WI38 (cell line): ENCODE measurements at regions not wholly inside any gene's neighbourhood (a gene's known extent, or its start where the extent isn't known, plus 50 kb on each side); places are given as distances from the start of the nearest gene placed in this dataset.

ENCODE experiments used
- H3K4me3 ChIP-seq: 2 replicates; pipeline ENCODE4 v1.5.1; 2011; ENCODE audit warnings: low read depth, mild to moderate bottlenecking, control low read depth, low read length
- CTCF ChIP-seq: IDR thresholded peaks from 2 replicates; pipeline ENCODE4 v1.5.1; 2012; ENCODE audit warnings: low read depth, mild to moderate bottlenecking, control low read depth, low read length

GRCh38 chr21:41582866-41583265 lies 74.9 kb upstream of the TMPRSS2 start:
- TF ChIP-seq CTCF: no peak
- no peak overlapping the region for H3K4me3 ChIP-seq

GRCh38 chr21:41582298-41582840 lies 74.4 kb upstream of the TMPRSS2 start:
- no peak for TF ChIP-seq CTCF
- no peak overlapping the region for H3K4me3 ChIP-seq

- TF ChIP-seq CTCF: no peak
Observed at GRCh38 chr21:41581592-41582228, 73.8 kb upstream of the TMPRSS2 start.

GRCh38 chr21:41580758-41581554 lies 73.0 kb upstream of the TMPRSS2 start:
- no peak overlapping the region for H3K4me3 ChIP-seq
- TF ChIP-seq CTCF: no peak

More at GRCh38 chr21:41581592-41582228, 73.8 kb upstream of the TMPRSS2 start:
- no peak overlapping the region for H3K4me3 ChIP-seq

GRCh38 chr21:41579692-41580091 lies 71.7 kb upstream of the TMPRSS2 start:
- no peak for TF ChIP-seq CTCF
- no peak overlapping the region for H3K4me3 ChIP-seq

- no peak for TF ChIP-seq CTCF
- H3K4me3 ChIP-seq: no peak overlapping the region
Observed at GRCh38 chr21:41578716-41579115, 70.8 kb upstream of the TMPRSS2 start.

GRCh38 chr21:41578083-41578482 lies 70.1 kb upstream of the TMPRSS2 start:
- TF ChIP-seq CTCF: no peak
- no peak overlapping the region for H3K4me3 ChIP-seq
